Karpas-422 (cell line): ENCODE measurements at regions not wholly inside any gene's neighbourhood (a gene's known extent, or its start where the extent isn't known, plus 50 kb on each side); places are given as distances from the start of the nearest gene placed in this dataset.

Experiments used
- DNase-seq: peaks from one replicate; pipeline ENCODE4 v3.0.0-alpha.2; 2015
- H2AFZ ChIP-seq: fragments of 200-600 bp; sonication (generic); 2 replicates; pipeline ENCODE4 v1.6.1; 2014; ENCODE audit warnings: antibody characterized with exemption, low read length, mixed read lengths
- H3K27ac ChIP-seq: fragments of 200-600 bp; sonication (generic); 2 replicates; pipeline ENCODE4 v1.5.1; 2014; ENCODE audit warnings: mild to moderate bottlenecking, low read length, moderate library complexity
- H3K27me3 ChIP-seq: fragments of 200-600 bp; sonication (generic); 2 replicates; pipeline ENCODE4 v1.6.1; 2014; ENCODE audit warnings: low read length, mixed read lengths
- H3K36me3 ChIP-seq: fragments of 200-600 bp; sonication (generic); 2 replicates; pipeline ENCODE4 v1.6.1; 2014; ENCODE audit warnings: low read length, mixed read lengths; ENCODE audit not compliant: insufficient read depth
- H3K4me1 ChIP-seq: fragments of 200-600 bp; sonication (generic); 2 replicates; pipeline ENCODE4 v1.6.1; 2014; ENCODE audit warnings: mild to moderate bottlenecking, low read length, mixed read lengths
- H3K4me2 ChIP-seq: fragments of 200-600 bp; sonication (generic); 2 replicates; pipeline ENCODE4 v1.6.1; 2014; ENCODE audit warnings: low read length, low read depth, mild to moderate bottlenecking; ENCODE audit not compliant: poor library complexity, severe bottlenecking
- H3K4me3 ChIP-seq: fragments of 200-600 bp; sonication (generic); 2 replicates; pipeline ENCODE4 v1.5.1; 2014; ENCODE audit warnings: mild to moderate bottlenecking, antibody characterized with exemption, low read length, mixed read lengths
- H3K79me2 ChIP-seq: fragments of 200-600 bp; sonication (generic); 2 replicates; pipeline ENCODE4 v1.6.1; 2014; ENCODE audit warnings: mild to moderate bottlenecking, low read length, mixed read lengths
- H3K9ac ChIP-seq: fragments of 200-600 bp; sonication (generic); 2 replicates; pipeline ENCODE4 v1.6.0; 2014; ENCODE audit warnings: low read length
- H3K9me2 ChIP-seq: fragments of 200-600 bp; sonication (generic), shearing (Covaris generic); replicated peaks from 2 replicates; pipeline ENCODE4 v1.6.0; 2014; ENCODE audit warnings: mild to moderate bottlenecking, low read length, moderate library complexity; ENCODE audit not compliant: insufficient read depth
- H3K9me3 ChIP-seq: fragments of 300-700, 200-600 bp; sonication (generic); 2 replicates; pipeline ENCODE4 v1.6.1; 2014; ENCODE audit warnings: low read length, mixed read lengths
- H4K20me1 ChIP-seq: fragments of 200-600 bp; sonication (generic); 2 replicates; pipeline ENCODE4 v1.6.1; 2014; ENCODE audit warnings: mild to moderate bottlenecking, antibody characterized with exemption, low read length, low read depth; ENCODE audit not compliant: insufficient read depth

- Histone ChIP-seq H3K9ac (no peak overlapping the region), H3K4me2 (no peak overlapping the region), H2AFZ (no peak overlapping the region), H4K20me1 (no peaks in the 10 kb centered on the region), H3K27ac (no peak overlapping the region), H3K9me2 (no peaks in the 10 kb centered on the region), H3K9me3 (no peaks in the 10 kb centered on the region), H3K36me3 (no peaks in the 10 kb centered on the region), H3K4me3 (no peak overlapping the region), H3K27me3 (no peaks in the 10 kb centered on the region), H3K79me2 (no peaks in the 10 kb centered on the region), H3K4me1 (no peaks in the 10 kb centered on the region)
- no peak for DNase-seq
These were observed 868.4 kb upstream of the SOX9 start for GRCh38 chr17:71252436-71252835.

- Histone ChIP-seq H3K4me3 (no peak overlapping the region), H3K4me1 (no peaks in the 10 kb centered on the region), H3K9me2 (no peaks in the 10 kb centered on the region), H3K9me3 (no peaks in the 10 kb centered on the region), H3K27me3 (no peaks in the 10 kb centered on the region), H3K4me2 (no peak overlapping the region), H3K27ac (no peak overlapping the region), H3K9ac (no peak overlapping the region), H3K79me2 (no peaks in the 10 kb centered on the region), H4K20me1 (no peaks in the 10 kb centered on the region), H2AFZ (no peak overlapping the region), H3K36me3 (no peaks in the 10 kb centered on the region)
- DNase-seq = no peak
These were observed 863.7 kb upstream of the SOX9 start for GRCh38 chr17:71257096-71257495.

DNA sequence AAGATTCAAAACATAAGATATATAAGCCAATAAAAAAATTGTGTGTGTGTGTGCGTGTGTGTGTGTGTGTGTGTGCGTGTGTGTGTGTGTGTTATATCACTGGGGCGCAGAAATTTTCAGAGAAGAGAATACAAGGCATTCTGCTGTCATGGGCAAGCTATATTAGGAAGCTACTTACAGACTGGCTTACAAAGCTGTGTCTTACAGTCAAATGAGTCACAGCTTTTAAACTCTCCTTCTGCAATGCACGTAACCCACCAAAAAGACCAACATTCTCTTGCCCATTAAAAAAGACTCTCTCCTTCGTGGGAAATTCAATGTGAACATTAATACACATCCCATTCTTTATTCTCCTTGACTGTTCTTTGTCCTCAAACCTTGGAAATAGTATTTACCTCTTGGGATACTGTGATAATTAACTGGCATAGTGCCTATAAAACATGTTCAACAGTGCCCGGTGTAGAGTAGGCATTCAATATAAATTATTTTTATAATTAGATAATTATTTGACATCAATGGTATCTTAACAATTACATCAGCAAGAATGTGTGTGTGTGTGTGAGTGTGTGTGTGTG lies 860.4 kb upstream of the SOX9 start:
- Histone ChIP-seq H3K27ac (no peak overlapping the region), H2AFZ (no peak overlapping the region), H3K9me3 (no peaks in the 10 kb centered on the region), H3K4me1 (no peaks in the 10 kb centered on the region), H3K9ac (no peak overlapping the region), H3K4me2 (no peak overlapping the region), H3K27me3 (no peaks in the 10 kb centered on the region), H3K79me2 (no peaks in the 10 kb centered on the region), H3K4me3 (no peak overlapping the region), H4K20me1 (no peaks in the 10 kb centered on the region), H3K9me2 (no peaks in the 10 kb centered on the region), H3K36me3 (no peaks in the 10 kb centered on the region)
- no peak for DNase-seq

DNA sequence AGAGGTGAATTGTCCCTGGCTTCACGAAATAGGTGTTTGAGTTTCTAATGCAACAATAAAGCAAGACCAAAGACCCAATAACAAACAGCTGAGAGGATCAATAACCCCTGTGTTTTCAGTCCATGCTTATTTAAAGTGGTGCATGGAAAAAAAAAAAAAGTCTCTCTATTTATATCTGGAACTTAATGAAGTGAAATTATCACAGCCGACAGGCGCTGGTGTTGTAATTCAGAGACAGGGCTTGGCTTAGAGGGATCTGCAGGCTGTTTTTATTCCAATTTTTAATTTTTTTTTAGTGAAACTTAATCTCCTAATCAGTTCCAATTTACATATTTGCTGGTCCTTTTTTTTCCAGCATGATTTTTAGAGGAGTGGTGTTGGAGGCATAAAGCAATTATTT lies 858.2 kb upstream of the SOX9 start:
- Histone ChIP-seq H3K9me3 (0 out of 2 replicates have a peak, but pooled peaks cover 6% of the 10 kb centered on the region), H3K36me3 (no peaks in the 10 kb centered on the region), H4K20me1 (no peaks in the 10 kb centered on the region), H2AFZ (no peak overlapping the region), H3K4me2 (no peak overlapping the region), H3K79me2 (no peaks in the 10 kb centered on the region), H3K4me3 (no peak overlapping the region), H3K27ac (no peak overlapping the region), H3K27me3 (no peaks in the 10 kb centered on the region), H3K9ac (no peak overlapping the region), H3K4me1 (no peaks in the 10 kb centered on the region), H3K9me2 (no peaks in the 10 kb centered on the region)
- DNase-seq = no peak

- Histone ChIP-seq H3K27me3 (no peaks in the 10 kb centered on the region), H3K4me2 (no peak overlapping the region), H3K4me1 (no peaks in the 10 kb centered on the region), H3K9ac (no peak overlapping the region), H4K20me1 (no peaks in the 10 kb centered on the region), H3K9me2 (no peaks in the 10 kb centered on the region), H3K27ac (no peak overlapping the region), H3K9me3 (0 out of 2 replicates have a peak, but pooled peaks cover 6% of the 10 kb centered on the region), H3K4me3 (no peak overlapping the region), H2AFZ (no peak overlapping the region), H3K79me2 (no peaks in the 10 kb centered on the region), H3K36me3 (no peaks in the 10 kb centered on the region)
- DNase-seq = no peak
These were observed 853.2 kb upstream of the SOX9 start for GRCh38 chr17:71267668-71268067.

- Histone ChIP-seq H3K27ac (no peak overlapping the region), H3K4me3 (no peak overlapping the region), H3K4me2 (no peak overlapping the region), H3K9ac (no peak overlapping the region), H2AFZ (no peak overlapping the region), H4K20me1 (no peaks in the 10 kb centered on the region), H3K4me1 (no peaks in the 10 kb centered on the region), H3K9me2 (no peaks in the 10 kb centered on the region), H3K27me3 (no peaks in the 10 kb centered on the region), H3K79me2 (no peaks in the 10 kb centered on the region), H3K9me3 (0 out of 2 replicates have a peak, but pooled peaks cover 6% of the 10 kb centered on the region), H3K36me3 (no peaks in the 10 kb centered on the region)
- no peak for DNase-seq
These were observed 851.6 kb upstream of the SOX9 start for GRCh38 chr17:71269201-71269600.

DNA sequence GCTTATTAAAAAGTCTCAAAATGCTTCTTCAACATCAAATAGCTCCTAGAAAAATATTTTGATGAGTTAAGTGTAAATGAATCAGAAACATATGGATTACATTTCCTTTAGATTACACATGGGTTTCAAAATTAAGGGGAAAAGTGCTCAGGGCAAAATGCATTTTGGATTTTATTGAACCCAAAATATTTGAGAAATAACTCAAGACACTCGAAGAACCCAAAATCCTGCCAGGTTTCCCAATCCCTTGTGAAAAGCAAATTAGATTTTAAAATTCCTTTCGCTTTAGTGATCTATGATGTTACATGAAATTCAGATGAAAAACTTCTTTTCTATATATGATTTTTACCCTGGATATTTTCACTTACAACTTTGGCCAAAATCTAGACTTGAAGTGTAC lies 847.4 kb upstream of the SOX9 start:
- no peaks in the 10 kb centered on the region for H3K9me3 ChIP-seq
- H2AFZ ChIP-seq = no peak overlapping the region
- no peak overlapping the region for H3K4me2 ChIP-seq
- no peaks in the 10 kb centered on the region for H3K36me3 ChIP-seq
- H3K27me3 ChIP-seq = no peaks in the 10 kb centered on the region
- no peak for DNase-seq
- no peaks in the 10 kb centered on the region for H3K9me2 ChIP-seq
- no peaks in the 10 kb centered on the region for H3K79me2 ChIP-seq
- H3K4me3 ChIP-seq = no peak overlapping the region
- no peak overlapping the region for H3K9ac ChIP-seq
- no peak overlapping the region for H3K27ac ChIP-seq
- no peaks in the 10 kb centered on the region for H4K20me1 ChIP-seq
- H3K4me1 ChIP-seq = no peaks in the 10 kb centered on the region

GRCh38 chr17:71276079-71276478 lies 844.7 kb upstream of the SOX9 start:
- Histone ChIP-seq H3K9me3 (no peaks in the 10 kb centered on the region), H3K9ac (no peak overlapping the region), H3K36me3 (no peaks in the 10 kb centered on the region), H3K4me1 (no peaks in the 10 kb centered on the region), H2AFZ (no peak overlapping the region), H4K20me1 (no peaks in the 10 kb centered on the region), H3K27me3 (no peaks in the 10 kb centered on the region), H3K4me3 (no peak overlapping the region), H3K27ac (no peak overlapping the region), H3K4me2 (no peak overlapping the region), H3K9me2 (no peaks in the 10 kb centered on the region), H3K79me2 (no peaks in the 10 kb centered on the region)
- DNase-seq = no peak

DNA sequence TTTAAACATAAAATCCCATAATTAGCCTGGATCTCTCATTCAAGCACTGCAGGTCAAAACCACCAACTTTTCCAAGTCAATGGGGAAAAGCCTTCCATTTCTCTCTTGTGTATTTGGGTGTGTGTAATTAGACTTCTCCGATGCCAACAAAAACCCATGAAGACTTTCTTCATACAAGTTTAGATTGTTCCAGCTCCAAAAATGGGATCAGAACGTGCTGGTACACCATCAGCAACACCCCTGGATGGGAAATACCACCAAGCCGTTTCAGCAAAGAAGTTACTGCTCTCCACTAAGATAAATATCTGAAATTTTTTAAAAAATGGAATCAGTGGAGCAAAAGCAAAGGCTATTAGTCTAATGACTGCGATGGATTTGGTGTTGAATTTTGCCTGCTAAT lies 837.3 kb upstream of the SOX9 start:
- no peak overlapping the region for H3K4me3 ChIP-seq
- H3K79me2 ChIP-seq = no peaks in the 10 kb centered on the region
- H3K27ac ChIP-seq = no peak overlapping the region
- no peaks in the 10 kb centered on the region for H3K4me1 ChIP-seq
- H3K27me3 ChIP-seq = no peaks in the 10 kb centered on the region
- no peak overlapping the region for H2AFZ ChIP-seq
- no peaks in the 10 kb centered on the region for H3K9me3 ChIP-seq
- no peak overlapping the region for H3K4me2 ChIP-seq
- no peaks in the 10 kb centered on the region for H3K36me3 ChIP-seq
- no peak overlapping the region for H3K9ac ChIP-seq
- DNase-seq = no peak
- no peaks in the 10 kb centered on the region for H4K20me1 ChIP-seq
- H3K9me2 ChIP-seq = no peaks in the 10 kb centered on the region
